ENCODE measurements at regions not wholly inside any gene's neighbourhood (a gene's known extent, or its start where the extent isn't known, plus 50 kb on each side); places are given as distances from the start of the nearest gene placed in this dataset.

GRCh38 chr7:96410126-96410839, 88.4 kb upstream of the SLC25A13 start:
- ATAC-seq, result no peak
- DNase-seq, result no peak

- DNase-seq (no peak), ATAC-seq (no peak)
Measured at GRCh38 chr7:96408881-96409280, 87.0 kb upstream of the SLC25A13 start.

- DNase-seq (no peak), ATAC-seq (no peak)
Measured at GRCh38 chr7:96407427-96407826, 85.5 kb upstream of the SLC25A13 start.

GRCh38 chr7:96402913-96403312, 81.0 kb upstream of the SLC25A13 start:
- ATAC-seq (no peak), DNase-seq (no peak)

GRCh38 chr7:96401200-96401599, 79.3 kb upstream of the SLC25A13 start:
- ATAC-seq (no peak), DNase-seq (no peak)

- DNase-seq, result no peak
- no peak for ATAC-seq
Measured at GRCh38 chr7:96400518-96400917, 78.6 kb upstream of the SLC25A13 start.

GRCh38 chr7:96400001-96400400, 78.1 kb upstream of the SLC25A13 start:
- ATAC-seq, result no peak
- DNase-seq, result no peak

GRCh38 chr7:96397936-96398598, 76.2 kb upstream of the SLC25A13 start:
- ATAC-seq (no peak), DNase-seq (no peak)

- DNase-seq (no peak), ATAC-seq (no peak)
Measured at GRCh38 chr7:96388620-96389383, 66.9 kb upstream of the SLC25A13 start.

GRCh38 chr7:96388166-96388565, 66.3 kb upstream of the SLC25A13 start:
- DNase-seq (no peak), ATAC-seq (no peak)

- ATAC-seq (no peak), DNase-seq (no peak)
Measured at GRCh38 chr7:96380111-96380512, 58.2 kb upstream of the SLC25A13 start.

GRCh38 chr7:96377399-96377798, 55.5 kb upstream of the SLC25A13 start:
- no peak for ATAC-seq
- DNase-seq, result no peak

All from stimulated activated naive CD8-positive, alpha-beta T cell treated with anti-CD3 and anti-CD28 coated beads, Interleukin-15, Interleukin-2, amounts not matched to agents 100 U/mL and 50 U/mL, for 24 hours (primary cell).